ENCODE measurements at regions not wholly inside any gene's neighbourhood (a gene's known extent, or its start where the extent isn't known, plus 50 kb on each side); places are given as distances from the start of the nearest gene placed in this dataset.

DNA sequence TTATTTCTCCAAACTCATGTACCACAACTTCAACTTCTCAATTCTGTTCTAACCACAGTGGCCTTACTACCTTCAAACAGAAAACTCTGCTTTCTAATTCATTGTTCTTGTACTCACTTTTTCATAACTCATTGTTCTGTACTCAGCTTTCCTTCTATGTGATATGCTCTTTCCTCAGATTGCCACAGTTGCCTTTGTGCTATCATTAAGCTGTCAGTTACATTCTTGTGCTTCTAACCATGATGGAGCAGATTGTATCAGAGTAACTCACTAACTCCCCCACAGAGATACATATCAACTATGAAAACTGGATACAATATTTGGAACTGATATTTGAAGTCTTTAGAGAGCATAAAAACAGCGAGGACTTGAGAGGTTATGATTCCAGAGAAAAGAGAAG lies 1213.7 kb downstream of the KCNT2 start:
- H3K4me3 ChIP-seq (ENCODE audit: low read length): no peak overlapping the region
- DNase-seq (ENCODE audit: low read depth, low spot score): no peak

DNA sequence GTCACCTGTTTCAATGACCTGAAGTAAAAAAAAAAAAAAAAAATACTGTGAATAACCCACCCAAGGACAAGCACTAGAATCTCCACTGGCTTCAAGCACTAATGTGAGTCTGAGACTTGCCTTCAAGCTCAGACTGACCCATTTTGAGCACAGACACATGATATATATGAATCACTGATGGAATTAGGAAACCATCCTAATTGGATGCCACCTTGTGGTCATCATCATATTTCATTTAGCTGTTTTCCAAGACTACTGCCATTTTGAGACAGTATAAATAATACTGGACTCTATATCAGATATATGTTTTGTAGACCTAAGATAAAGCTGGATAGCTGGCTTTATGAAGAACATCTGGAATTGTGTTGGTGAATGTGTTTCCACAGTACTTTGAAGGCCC lies 1232.0 kb downstream of the KCNT2 start:
- no peak overlapping the region for H3K4me3 ChIP-seq (ENCODE audit: low read length)
- DNase-seq (ENCODE audit: low read depth, low spot score): peak; percentile 8

DNA sequence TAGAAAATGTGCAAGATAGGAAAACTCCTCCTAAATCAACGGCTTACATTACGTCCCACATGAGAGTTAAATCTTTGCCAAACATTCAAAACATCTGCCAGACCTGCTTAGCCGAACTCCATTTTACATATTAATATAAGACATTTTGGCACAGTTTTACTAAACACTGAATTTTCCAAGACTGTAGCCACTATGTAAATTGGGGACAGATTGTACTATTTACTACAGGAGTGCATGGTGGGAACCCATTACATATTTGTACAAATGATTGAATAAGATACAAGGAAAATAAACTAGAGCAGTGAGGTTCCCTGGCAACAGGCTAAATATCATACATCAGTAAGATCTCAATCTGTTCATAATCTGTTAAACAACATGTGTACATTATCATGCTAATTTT lies 1234.4 kb downstream of the KCNT2 start:
- DNase-seq (ENCODE audit: low read depth, low spot score): no peak
- H3K4me3 ChIP-seq (ENCODE audit: low read length): no peak overlapping the region

DNA sequence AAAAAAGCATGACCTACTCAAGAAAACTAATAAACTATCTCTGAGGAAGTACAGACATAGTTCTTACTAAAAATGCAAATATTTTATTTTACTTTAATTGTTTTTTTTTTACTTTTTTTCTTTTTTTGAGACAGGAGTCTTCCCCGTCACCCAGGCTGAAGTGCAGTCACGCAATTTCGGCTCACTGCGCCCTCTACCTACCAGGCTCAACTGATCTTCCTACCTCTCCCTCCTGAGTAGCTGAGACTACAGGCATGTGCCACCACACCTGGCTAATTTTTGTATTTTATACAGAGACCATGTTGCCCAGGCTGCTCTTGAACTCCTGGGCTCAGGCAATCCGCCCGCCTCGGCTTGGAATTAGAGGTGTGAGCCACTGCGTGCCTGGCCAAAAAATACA lies 1263.1 kb downstream of the KCNT2 start:
- DNase-seq (ENCODE audit: low read depth, low spot score): no peak
- no peak overlapping the region for H3K4me3 ChIP-seq (ENCODE audit: low read length)

DNA sequence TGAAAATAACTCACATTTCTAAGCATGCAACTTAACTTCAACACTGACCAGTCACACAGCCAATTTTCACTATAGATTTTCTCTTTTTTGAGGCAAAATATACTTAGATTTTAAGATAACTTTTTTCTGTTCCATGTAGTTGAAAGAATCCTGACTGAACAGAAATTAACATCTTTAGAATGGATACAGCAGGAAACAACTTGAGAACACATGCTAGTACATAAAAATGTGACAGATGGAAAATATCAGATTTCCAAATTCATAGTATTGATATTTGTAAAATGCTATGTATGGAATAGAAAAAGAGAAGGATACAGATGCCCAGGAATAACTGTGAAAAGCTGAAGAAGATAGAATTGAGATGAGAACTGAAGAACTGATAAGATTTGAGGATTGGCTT lies 1270.6 kb downstream of the KCNT2 start:
- no peak overlapping the region for H3K4me3 ChIP-seq (ENCODE audit: low read length)
- no peak for DNase-seq (ENCODE audit: low read depth, low spot score)

DNA sequence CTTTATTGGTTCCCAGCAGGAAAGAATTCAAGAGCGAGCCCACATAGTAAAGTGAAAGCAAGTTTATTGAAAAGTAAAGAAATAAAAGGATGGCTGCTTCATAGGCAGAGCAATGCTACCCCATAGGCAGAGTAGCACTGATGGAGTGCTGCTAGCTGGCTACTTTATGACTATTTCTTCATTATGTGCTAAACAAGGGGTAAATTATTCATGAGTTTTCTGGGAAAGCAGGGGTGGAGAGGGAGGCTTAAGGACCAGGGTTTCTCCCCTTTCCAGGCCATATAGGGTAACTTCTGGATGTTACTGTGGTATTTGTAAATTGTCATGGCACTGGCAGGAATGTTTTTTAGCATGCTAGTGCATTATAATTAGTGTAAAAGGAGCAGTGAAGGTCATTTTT lies 1271.4 kb downstream of the KCNT2 start:
- H3K4me3 ChIP-seq (ENCODE audit: low read length): no peak overlapping the region
- no peak for DNase-seq (ENCODE audit: low read depth, low spot score)

DNA sequence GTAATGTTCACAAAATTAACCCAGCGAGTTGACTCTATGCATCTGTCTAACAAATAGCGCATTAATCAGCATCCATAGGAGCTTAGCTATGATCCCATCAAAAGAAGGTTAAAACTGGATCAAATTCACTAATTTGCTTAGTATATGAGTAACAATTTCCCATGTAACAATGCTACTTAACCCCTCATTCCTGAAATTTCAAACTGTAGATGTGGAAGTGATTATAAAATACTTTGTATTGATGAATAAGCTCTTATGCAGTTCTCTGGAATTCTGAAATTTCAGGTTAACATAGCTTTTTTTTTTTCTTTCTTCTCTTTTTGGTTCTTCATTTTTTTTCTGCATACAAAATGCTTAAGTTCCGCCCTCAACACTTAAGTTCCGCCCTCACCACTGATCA lies 1272.7 kb downstream of the KCNT2 start:
- no peak for DNase-seq (ENCODE audit: low read depth, low spot score)
- no peak overlapping the region for H3K4me3 ChIP-seq (ENCODE audit: low read length)

DNA sequence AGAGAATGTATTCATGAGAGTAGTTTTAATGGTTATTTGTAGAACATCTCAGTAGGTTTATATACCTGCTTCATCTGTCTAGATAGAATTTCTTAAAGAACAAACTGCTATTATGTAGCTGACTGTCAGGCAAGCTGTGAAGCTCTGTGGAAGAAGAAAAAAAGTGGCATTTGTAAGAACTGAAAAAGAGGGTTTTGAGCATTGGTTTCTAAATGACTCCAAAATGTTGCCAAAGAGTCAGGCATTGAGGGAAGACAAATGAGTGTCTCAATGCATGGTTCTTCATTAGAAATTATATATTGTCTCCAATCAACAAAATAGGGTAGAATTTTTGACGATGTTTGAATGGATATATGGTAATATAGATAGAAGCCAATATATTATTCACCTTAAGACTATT lies 1276.1 kb downstream of the KCNT2 start:
- no peak overlapping the region for H3K4me3 ChIP-seq (ENCODE audit: low read length)
- no peak for DNase-seq (ENCODE audit: low read depth, low spot score)

DNA sequence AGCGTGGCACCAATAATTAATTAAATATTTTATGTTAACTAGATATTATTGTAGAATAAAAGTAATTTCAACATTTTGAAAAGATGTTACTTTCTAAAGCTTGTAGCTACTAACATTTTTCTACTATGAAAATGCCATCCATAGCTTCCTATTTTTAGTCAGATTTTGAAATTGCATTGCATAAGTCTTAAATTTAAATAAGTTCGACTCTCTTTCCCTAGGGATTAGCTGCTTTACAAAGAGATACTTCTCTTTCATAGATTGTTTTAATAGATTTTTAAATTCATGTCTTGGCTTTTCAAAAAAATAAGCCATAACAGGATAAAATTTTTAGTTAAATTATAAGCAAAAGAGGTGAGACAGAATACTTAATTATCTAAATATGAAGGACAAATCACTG lies 1279.6 kb downstream of the KCNT2 start:
- DNase-seq (ENCODE audit: low read depth, low spot score): no peak
- H3K4me3 ChIP-seq (ENCODE audit: low read length): no peak overlapping the region

DNA sequence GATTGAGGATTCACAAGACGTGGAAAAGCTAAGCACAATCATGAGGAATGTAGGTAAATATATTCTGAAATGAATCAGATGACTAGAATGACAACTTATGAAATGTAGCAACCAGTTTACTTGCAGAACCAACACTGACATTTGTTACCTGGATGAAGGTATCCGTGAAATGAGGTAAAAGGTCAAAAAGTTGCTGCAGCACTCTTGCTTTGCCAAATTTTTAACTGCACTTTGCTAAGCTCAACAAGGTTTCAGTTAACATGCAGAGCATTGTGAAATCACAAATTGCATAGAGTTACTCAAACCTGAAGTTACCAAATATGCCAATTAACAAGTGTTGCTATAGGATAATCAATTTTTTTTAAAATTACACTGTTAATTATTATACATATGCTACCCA lies 1280.1 kb downstream of the KCNT2 start:
- no peak for DNase-seq (ENCODE audit: low read depth, low spot score)
- H3K4me3 ChIP-seq (ENCODE audit: low read length): no peak overlapping the region

DNA sequence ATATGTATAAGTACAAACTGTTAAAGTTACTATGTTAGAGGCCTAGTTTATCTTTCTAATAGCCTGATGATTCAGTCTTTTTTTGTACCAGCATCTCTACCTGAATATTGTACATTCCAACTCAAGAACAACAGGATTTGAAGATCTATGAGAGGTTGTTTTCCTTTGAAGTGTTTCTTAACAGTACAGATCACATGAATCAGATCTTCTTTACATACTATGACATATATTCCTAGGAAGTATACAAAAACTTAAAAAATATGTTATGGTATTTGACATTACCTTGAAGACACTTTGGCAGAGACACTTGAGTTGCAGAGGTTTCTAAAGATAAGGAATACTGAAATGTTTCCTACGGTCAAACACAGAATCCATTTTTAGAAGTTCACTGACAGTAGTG lies 1280.9 kb downstream of the KCNT2 start:
- H3K4me3 ChIP-seq (ENCODE audit: low read length): no peak overlapping the region
- no peak for DNase-seq (ENCODE audit: low read depth, low spot score)

DNA sequence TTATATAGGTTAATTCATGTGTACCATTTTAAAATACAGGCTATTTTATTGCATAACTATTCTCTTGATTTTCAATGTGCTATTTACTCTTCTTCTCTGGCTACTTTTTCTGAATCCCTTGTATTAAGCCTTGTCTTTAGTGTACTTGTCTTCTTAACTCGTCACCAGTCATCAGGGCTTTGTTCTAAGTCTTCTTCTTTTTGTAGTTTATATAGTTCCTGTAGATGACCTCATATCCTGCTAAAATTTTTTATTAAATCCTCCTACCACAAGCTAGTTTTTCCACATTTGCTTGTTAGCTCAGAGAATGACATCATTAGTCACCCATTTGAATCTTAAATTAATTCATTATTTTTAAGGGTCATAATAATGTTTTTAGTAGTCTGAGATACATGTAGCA lies 1281.9 kb downstream of the KCNT2 start:
- DNase-seq (ENCODE audit: low read depth, low spot score): no peak

DNA sequence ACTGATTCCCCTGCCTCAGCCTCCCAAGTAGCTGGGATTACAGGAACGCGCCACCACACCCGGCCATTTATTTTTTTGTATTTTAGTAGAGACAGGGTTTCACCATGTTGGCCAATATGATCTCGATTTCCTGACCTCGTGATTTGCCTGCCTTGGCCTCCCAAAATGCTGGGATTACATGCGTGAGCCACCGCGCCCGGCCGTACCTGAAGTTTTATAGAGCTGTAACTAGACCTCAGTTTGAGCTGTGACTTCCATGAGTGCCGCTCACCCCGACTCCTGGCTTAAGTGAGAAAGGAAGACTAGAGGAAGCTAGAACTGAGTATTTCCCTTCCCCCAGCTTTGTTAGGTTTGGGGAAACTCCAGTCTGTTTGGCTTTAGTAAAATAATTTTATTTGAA lies 1283.1 kb downstream of the KCNT2 start:
- H3K4me3 ChIP-seq (ENCODE audit: low read length): no peak overlapping the region
- no peak for DNase-seq (ENCODE audit: low read depth, low spot score)

More for the DNA sequence above, 1281.9 kb downstream of the KCNT2 start:
- H3K4me3 ChIP-seq (ENCODE audit: low read length): no peak overlapping the region

DNA sequence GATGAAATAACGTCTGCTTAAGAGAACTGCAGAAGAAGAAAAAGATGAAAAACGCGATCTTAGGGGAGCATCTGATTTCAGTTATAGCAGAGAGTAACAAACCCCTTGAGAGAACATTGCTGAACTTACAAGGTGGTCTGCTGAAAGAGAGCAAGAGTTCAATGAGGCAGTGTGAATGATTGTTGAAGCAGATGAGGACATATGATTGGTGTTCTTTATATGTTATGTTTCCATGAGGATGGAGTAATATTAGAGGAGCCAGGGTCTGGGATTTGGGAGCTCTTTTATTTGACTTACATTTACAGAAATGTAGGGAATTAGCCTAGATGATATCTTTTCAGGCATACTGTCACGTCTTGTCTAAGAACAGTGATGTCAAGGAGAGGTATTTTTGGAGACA lies 1302.0 kb downstream of the KCNT2 start:
- no peak for DNase-seq (ENCODE audit: low read depth, low spot score)
- H3K4me3 ChIP-seq (ENCODE audit: low read length): no peak overlapping the region

DNA sequence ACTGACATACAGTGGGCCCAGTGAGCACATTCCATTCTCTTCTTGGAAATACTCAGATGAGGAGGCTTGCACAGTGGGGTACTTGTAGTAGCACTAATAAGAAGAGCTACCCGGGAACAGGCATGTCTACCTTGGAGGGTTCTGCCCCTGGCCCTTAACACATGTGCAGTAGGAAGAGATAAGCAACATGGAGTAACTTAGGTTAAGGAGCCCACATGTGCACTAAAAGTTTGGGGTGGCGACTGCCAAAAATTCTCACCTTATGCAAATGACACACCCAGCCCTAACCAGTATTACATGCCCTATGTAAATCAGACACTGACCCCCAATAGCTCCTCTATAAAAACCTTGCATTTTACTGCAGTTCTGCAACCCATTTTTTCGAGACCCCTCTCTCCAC lies 1313.3 kb downstream of the KCNT2 start:
- DNase-seq (ENCODE audit: low read depth, low spot score): no peak
- H3K4me3 ChIP-seq (ENCODE audit: low read length): no peak overlapping the region

DNA sequence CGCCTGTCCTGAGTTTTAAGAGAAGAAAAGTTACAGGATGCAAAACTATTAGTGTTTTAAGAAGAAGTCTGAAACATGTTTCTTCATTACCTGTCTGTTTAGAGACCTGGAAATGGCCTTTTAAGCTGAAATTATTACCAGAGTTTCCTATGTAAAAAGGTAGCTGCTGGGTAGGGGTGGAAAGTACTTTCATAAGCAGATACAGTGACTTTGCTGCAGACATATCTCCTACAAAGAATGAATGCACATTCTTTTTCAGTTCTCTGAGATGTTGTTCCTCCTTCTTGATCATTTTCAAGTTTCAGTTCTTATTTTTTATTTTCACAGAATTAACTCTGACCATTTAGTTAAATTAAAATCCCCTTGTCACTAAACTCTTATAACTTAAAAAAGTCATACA lies 1329.6 kb downstream of the KCNT2 start:
- no peak overlapping the region for H3K4me3 ChIP-seq (ENCODE audit: low read length)
- no peak for DNase-seq (ENCODE audit: low read depth, low spot score)

DNA sequence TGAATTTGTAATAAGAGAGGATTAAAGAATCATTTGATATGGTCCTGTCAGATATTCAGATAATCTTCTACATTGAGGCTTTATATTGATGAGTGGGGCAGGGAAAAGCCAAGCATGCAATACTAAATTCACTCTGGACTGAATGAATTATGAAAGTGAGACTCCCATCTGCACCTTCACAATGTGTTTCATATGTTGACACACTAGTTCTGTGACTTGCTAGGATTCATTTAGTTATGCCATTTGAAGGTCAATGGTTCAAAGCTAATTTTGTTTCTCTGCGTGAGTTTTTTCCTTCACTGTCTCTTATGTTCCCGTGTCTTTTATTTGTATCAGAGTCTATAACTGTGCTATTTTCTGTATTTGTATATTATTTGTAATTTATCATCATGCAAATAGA lies 1332.5 kb downstream of the KCNT2 start:
- DNase-seq (ENCODE audit: low read depth, low spot score): no peak
- H3K4me3 ChIP-seq (ENCODE audit: low read length): no peak overlapping the region

DNA sequence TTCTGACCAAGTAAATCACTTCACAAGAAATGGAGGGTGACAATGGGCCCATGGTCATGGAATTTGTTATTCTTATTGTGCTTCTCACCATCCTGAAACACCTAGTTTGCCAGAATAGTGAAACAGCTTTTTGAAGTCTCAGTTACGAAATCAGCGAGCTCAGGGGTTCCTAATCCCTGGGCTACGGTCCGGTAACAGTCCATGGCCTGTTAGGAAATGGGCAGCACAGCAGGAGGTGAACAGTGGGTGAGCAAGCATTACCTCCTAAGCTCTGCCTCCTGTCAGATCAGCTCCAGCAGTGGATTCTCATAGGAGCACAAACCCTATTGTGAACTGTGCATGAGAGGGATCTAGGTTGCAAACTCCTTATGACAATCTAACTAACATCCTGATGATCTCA lies 1356.3 kb downstream of the KCNT2 start:
- H3K4me3 ChIP-seq (ENCODE audit: low read length): no peak overlapping the region
- no peak for DNase-seq (ENCODE audit: low read depth, low spot score)

DNA sequence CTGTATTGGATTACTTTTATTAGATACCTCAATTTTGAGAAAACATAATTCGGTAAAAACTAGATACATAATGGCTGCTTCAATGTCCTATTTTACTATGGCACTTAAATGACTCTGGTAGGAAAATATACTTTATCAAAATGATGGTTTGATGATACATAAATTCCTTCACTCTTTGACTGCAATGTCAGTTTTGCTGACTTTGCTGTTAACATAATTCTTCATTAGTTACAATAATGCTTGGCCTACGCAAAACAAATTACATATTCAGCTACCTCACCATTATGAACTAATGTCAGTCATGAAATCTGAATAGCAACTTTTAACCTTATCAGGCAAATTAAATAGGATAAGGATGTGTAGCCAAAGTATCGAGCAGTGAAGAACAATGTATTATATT lies 1364.7 kb downstream of the KCNT2 start:
- DNase-seq (ENCODE audit: low read depth, low spot score): no peak
- no peak overlapping the region for H3K4me3 ChIP-seq (ENCODE audit: low read length)

DNA sequence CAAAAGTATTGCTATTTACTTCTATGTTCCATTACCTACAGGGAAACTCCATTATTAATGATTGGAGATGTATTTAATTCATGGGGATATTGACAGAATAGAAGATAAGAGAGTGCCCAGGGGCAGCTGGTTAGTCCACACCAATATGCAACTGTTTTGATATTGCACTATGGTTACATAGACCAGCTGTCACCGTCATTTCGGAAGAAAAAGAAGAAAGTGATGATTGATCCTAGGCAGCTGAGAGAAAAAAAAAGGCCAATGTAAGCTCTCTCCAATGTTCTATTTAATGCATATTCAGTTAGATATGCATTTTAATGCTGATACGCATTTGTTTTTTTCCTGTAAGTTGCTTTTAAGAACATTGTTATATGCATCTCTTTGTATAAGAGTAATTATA lies 1367.2 kb downstream of the KCNT2 start:
- no peak for DNase-seq (ENCODE audit: low read depth, low spot score)
- H3K4me3 ChIP-seq (ENCODE audit: low read length): no peak overlapping the region

DNA sequence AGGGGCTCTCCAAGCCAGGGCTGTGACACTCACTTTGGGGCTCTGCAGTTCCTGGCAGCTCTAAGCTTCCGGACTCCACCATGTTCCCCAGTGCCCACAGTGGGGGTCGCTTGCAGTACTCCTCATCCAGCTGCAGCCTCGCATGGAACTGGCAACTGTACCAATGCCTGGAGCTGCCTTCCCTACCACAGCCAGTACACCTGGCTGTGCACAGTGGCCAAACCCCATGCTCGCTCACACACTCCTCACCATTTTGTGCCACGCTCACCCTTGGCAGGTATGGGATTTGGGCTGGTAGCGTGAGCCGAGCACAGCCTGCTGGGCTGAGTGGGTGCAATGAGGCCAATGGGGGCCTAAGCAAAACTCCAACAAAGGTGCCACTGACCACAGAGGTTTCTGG lies 1369.9 kb downstream of the KCNT2 start:
- no peak for DNase-seq (ENCODE audit: low read depth, low spot score)
- H3K4me3 ChIP-seq (ENCODE audit: low read length): no peak overlapping the region

Data from Jurkat, Clone E6-1 (cell line).